Fibroblast of lung (primary cell): ENCODE measurements at regions not wholly inside any gene's neighbourhood (a gene's known extent, or its start where the extent isn't known, plus 50 kb on each side); places are given as distances from the start of the nearest gene placed in this dataset.

Experiments
- EZH2 ChIP-seq: IDR thresholded peaks from 2 replicates; pipeline ENCODE4 v1.5.1; 2012; ENCODE audit warnings: low read length, control low read depth, mild to moderate bottlenecking; ENCODE audit errors: missing control alignments
- TF ChIP-seq, protein P1 (sequence below), 2 donors: IDR thresholded peaks in 1 of 2; conservative IDR thresholded peaks in 1 of 2; 1 replicate in 1 of 2; 2 replicates in 1 of 2; pipeline ENCODE4 v1.5.1; 2011 to 2012; ENCODE audit warnings: low read length in 2 of 2, control low read depth in 1 of 2, inconsistent platforms in 1 of 2, low read depth in 1 of 2, mild to moderate bottlenecking in 1 of 2

DNA sequence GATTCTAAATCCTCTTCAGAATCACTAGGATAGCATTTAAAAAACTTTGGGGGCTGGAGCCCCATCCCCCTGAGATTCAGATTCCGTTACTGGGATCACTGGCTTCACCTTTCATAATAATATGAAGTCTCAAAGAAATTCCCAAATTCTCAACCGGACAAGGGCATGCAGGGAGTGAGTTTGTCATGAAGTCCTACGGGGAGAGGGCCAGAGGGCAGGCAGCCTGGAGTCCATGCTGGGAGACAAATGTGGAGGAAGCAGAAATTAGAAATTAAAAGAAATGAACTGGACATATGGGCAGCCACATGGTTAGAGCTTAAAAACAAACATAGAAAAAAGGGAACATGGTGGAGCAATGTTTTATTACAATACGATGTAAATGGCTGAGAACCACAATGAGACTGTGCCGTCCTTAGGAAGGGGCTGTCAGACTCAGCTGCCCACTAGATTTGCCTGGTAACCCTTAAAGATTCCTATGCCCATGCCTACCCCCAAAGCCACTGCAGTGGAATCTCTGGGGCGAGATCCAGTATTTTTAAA is 142.6 kb downstream of the CEBPB start:
- TF ChIP-seq, protein P1, sequence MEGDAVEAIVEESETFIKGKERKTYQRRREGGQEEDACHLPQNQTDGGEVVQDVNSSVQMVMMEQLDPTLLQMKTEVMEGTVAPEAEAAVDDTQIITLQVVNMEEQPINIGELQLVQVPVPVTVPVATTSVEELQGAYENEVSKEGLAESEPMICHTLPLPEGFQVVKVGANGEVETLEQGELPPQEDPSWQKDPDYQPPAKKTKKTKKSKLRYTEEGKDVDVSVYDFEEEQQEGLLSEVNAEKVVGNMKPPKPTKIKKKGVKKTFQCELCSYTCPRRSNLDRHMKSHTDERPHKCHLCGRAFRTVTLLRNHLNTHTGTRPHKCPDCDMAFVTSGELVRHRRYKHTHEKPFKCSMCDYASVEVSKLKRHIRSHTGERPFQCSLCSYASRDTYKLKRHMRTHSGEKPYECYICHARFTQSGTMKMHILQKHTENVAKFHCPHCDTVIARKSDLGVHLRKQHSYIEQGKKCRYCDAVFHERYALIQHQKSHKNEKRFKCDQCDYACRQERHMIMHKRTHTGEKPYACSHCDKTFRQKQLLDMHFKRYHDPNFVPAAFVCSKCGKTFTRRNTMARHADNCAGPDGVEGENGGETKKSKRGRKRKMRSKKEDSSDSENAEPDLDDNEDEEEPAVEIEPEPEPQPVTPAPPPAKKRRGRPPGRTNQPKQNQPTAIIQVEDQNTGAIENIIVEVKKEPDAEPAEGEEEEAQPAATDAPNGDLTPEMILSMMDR (conservative IDR thresholded peaks at IDR 0.05 in 1 of 2, IDR thresholded peaks at IDR 0.05 in 1 of 2; ENCODE audit: low read depth in 1 of 2, low read length in 2 of 2), result no peak
- no peak for TF ChIP-seq EZH2
